ENCODE measurements at regions not wholly inside any gene's neighbourhood (a gene's known extent, or its start where the extent isn't known, plus 50 kb on each side); places are given as distances from the start of the nearest gene placed in this dataset.

DNA sequence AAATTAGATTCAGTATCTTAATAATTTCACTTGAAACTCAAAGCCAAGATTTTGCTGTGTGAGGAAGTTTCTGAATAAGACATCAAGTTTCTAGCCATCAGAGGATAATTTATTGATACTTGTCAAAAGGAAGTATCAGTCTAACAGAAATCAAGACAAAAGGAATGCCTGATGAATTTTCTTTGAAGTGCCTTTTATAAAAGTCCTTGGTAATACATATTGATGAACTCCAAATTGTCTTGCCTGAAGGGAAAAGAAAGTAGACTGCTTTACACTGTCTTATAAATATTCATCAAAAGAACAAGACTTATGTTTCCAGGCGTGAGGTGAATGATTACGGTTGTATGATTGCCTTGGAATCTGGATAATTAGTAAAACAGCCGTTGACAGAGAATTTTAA lies 986.0 kb upstream of the MAP3K7 start:
- TF ChIP-seq POLR2A (IDR thresholded peaks at IDR 0.05) (no peak), POLR2AphosphoS5 (IDR thresholded peaks at IDR 0.05) (no peak)
- TF ChIP-seq, protein P1, sequence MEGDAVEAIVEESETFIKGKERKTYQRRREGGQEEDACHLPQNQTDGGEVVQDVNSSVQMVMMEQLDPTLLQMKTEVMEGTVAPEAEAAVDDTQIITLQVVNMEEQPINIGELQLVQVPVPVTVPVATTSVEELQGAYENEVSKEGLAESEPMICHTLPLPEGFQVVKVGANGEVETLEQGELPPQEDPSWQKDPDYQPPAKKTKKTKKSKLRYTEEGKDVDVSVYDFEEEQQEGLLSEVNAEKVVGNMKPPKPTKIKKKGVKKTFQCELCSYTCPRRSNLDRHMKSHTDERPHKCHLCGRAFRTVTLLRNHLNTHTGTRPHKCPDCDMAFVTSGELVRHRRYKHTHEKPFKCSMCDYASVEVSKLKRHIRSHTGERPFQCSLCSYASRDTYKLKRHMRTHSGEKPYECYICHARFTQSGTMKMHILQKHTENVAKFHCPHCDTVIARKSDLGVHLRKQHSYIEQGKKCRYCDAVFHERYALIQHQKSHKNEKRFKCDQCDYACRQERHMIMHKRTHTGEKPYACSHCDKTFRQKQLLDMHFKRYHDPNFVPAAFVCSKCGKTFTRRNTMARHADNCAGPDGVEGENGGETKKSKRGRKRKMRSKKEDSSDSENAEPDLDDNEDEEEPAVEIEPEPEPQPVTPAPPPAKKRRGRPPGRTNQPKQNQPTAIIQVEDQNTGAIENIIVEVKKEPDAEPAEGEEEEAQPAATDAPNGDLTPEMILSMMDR (IDR thresholded peaks at IDR 0.05), result no peak

Data from upper lobe of left lung (tissue), 4 donors.